ENCODE measurements at regions not wholly inside any gene's neighbourhood (a gene's known extent, or its start where the extent isn't known, plus 50 kb on each side); places are given as distances from the start of the nearest gene placed in this dataset.
"Not testable (repeated sequence)": the region's sequence is repeated elsewhere in the genome, so short reads cannot be mapped to it uniquely, and the experiment has no call there.

DNA sequence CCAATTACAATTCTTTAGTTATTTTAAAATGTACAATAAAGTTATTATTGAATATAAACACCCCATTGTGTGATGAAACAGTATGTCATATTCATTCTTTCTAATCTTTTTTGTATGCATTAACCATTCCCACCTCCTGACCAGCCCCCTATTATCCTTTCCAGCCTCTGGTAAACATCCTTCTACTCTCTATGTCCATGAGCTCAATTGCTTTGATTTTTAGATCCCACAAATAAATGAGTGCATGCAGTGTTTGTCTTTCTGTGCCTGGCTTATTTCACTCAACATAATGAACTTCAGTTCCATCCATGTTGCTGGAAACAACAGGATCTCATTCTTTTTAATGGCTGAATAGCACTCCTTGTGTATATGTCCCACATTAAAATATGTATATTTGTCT, 1858.9 kb upstream of the C9orf72 start:
- no peak for TF ChIP-seq POLR2A (IDR thresholded peaks at IDR 0.05)
- TF ChIP-seq, protein P1, sequence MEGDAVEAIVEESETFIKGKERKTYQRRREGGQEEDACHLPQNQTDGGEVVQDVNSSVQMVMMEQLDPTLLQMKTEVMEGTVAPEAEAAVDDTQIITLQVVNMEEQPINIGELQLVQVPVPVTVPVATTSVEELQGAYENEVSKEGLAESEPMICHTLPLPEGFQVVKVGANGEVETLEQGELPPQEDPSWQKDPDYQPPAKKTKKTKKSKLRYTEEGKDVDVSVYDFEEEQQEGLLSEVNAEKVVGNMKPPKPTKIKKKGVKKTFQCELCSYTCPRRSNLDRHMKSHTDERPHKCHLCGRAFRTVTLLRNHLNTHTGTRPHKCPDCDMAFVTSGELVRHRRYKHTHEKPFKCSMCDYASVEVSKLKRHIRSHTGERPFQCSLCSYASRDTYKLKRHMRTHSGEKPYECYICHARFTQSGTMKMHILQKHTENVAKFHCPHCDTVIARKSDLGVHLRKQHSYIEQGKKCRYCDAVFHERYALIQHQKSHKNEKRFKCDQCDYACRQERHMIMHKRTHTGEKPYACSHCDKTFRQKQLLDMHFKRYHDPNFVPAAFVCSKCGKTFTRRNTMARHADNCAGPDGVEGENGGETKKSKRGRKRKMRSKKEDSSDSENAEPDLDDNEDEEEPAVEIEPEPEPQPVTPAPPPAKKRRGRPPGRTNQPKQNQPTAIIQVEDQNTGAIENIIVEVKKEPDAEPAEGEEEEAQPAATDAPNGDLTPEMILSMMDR (IDR thresholded peaks at IDR 0.05): no peak
- H3K4me3 ChIP-seq: no peak overlapping the region
- no peaks in the 10 kb centered on the region for H3K9me3 ChIP-seq
- H3K27me3 ChIP-seq: no peaks in the 10 kb centered on the region
- intact Hi-C loops (cut with DNase I): no loop called here
- H3K4me1 ChIP-seq: no peaks in the 10 kb centered on the region
- no peak for DNase-seq
- no peak overlapping the region for H3K27ac ChIP-seq
- H3K36me3 ChIP-seq: no peaks in the 10 kb centered on the region

DNA sequence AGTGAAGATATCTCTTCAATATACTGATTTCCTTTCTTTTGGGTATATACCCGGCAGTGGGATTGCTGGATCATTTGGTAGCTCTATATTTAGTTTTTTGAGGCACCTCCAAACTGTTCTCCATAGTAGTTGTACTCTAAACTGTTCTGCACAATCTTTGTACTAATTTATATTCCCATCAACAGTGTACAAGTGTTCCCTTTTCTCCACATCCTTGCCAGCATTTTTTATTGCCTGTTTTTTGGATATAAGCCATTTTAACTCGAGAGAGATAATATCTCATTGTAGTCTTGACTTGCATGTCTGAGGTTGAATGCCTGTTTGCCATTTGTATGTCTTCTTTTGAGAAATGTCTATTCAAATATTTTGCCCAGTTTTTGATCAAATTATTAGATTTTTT, 1859.4 kb upstream of the C9orf72 start:
- H3K9me3 ChIP-seq; intact Hi-C loops (cut with DNase I): not testable (repeated sequence)

DNA sequence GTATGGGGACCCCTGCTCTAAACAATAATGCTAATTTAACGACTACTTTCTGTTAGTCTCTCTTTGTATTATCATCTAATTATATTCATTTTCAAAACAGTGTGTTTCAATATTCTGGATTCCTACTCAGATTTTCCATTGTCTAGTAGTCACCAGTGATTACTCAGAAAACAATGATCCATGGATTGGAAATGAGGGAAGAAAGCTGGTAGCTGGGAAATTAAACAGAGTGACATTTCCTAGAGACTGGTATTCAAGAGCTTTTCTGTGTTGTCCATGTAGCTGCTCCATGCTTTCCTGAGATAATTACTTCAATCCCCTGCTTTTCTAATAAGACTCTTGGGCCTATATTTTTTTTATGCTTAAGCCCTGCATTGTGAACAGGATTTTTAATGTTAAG, 1862.1 kb upstream of the C9orf72 start:
- TF ChIP-seq, protein P1 (IDR thresholded peaks at IDR 0.05): no peak
- TF ChIP-seq POLR2A (IDR thresholded peaks at IDR 0.05): no peak
- Histone ChIP-seq H3K4me3 (no peak overlapping the region), H3K27me3 (no peaks in the 10 kb centered on the region), H3K36me3 (no peaks in the 10 kb centered on the region), H3K27ac (no peak overlapping the region), H3K9me3 (no peaks in the 10 kb centered on the region), H3K4me1 (no peaks in the 10 kb centered on the region)
- DNase-seq: no peak
- intact Hi-C loops (cut with DNase I): no loop called here
- 80 to 83% methylated on average over 1 of the region's 1 CpG for WGBS, 2 donors

More for the DNA sequence above, 1859.4 kb upstream of the C9orf72 start:
- H3K4me1 ChIP-seq, H3K27ac ChIP-seq, DNase-seq, H3K36me3 ChIP-seq, H3K27me3 ChIP-seq, H3K4me3 ChIP-seq: not testable (repeated sequence)
- 44 to 47% methylated on average over 2 of the region's 2 CpGs for WGBS, 2 donors

DNA sequence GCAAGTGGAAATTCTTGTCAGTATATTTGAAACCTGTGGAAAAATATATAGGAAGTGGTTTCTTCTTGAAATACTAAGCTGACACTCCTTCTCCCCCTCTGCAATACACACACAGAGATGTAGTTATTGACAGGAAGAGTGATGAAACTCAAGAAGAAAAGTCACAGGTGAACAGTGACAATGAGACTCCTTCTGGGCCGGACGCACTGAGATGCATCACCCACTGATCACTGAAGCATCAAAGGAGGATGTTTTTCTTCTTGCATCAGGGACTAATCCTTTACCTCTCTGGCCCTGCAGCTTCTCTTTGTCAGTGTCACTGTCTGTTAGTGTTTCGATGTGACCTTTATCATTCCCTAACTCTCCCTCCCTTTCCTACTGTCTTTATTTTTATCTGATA, 1864.2 kb upstream of the C9orf72 start:
- intact Hi-C loops (cut with DNase I): no loop called here
- H3K4me3 ChIP-seq: no peak overlapping the region
- H3K27me3 ChIP-seq: no peaks in the 10 kb centered on the region
- H3K27ac ChIP-seq: no peak overlapping the region
- H3K9me3 ChIP-seq: no peaks in the 10 kb centered on the region
- H3K36me3 ChIP-seq: no peaks in the 10 kb centered on the region
- no peak for DNase-seq
- TF ChIP-seq, protein P1 (IDR thresholded peaks at IDR 0.05): no peak
- no peak for TF ChIP-seq POLR2A (IDR thresholded peaks at IDR 0.05)
- no peaks in the 10 kb centered on the region for H3K4me1 ChIP-seq
- 39 to 61% methylated on average over 3 of the region's 3 CpGs for WGBS, 2 donors

DNA sequence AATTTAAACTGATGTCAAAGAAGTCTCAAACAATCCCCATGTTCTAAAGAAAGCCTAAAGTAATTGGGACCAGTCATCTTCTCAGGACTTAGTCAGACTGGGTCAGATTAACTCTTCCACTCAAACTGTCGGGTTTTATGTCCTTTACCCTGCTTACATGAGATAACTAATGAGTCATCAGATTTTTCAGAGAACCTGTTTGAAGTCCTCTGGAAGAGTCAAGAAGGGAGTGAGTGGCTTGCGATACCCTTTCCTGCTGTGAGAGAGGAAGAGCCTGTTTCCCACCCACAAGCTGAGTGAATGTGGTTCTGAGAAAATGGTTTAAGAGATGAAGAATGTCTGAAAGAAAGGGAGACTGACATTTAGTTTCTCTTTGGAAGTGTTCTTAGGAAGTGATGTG, 1866.7 kb upstream of the C9orf72 start:
- 18 to 22% methylated on average over 2 of the region's 2 CpGs for WGBS, 2 donors
- DNase-seq: no peak
- no peaks in the 10 kb centered on the region for H3K4me1 ChIP-seq
- no peak overlapping the region for H3K4me3 ChIP-seq
- TF ChIP-seq, protein P1 (IDR thresholded peaks at IDR 0.05): no peak
- no peak for TF ChIP-seq POLR2A (IDR thresholded peaks at IDR 0.05)
- H3K36me3 ChIP-seq: no peaks in the 10 kb centered on the region
- no peaks in the 10 kb centered on the region for H3K27me3 ChIP-seq
- H3K27ac ChIP-seq: no peak overlapping the region
- H3K9me3 ChIP-seq: no peaks in the 10 kb centered on the region
- intact Hi-C loops (cut with DNase I): no loop called here

DNA sequence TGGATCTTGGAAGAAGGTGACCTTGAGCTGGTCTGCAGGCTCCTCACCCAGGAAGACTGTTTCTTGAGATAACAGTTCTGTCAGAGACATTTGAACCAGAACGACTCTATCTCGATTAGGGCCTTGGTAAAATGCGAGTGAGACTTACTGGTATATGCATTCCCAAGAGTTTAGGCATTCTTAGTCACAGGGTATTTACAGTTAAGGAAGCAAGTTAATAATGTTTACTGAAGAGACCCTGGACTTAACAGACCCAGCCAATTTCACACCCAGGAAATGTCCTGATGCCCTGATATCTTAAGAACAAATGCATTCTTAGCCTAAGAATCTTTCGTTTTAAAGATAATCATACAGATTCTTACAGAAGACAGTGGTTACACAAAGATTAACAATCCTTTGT, 1867.2 kb upstream of the C9orf72 start:
- TF ChIP-seq, protein P1 (IDR thresholded peaks at IDR 0.05): no peak
- no peak for TF ChIP-seq POLR2A (IDR thresholded peaks at IDR 0.05)
- no peak for DNase-seq
- no peak overlapping the region for H3K27ac ChIP-seq
- no peaks in the 10 kb centered on the region for H3K4me1 ChIP-seq
- WGBS, 2 donors: 82 to 86% methylated on average over 4 of the region's 4 CpGs
- H3K36me3 ChIP-seq: no peaks in the 10 kb centered on the region
- H3K9me3 ChIP-seq: no peaks in the 10 kb centered on the region
- intact Hi-C loops (cut with DNase I): no loop called here
- no peak overlapping the region for H3K4me3 ChIP-seq
- H3K27me3 ChIP-seq: no peaks in the 10 kb centered on the region
